ENCODE measurements at regions not wholly inside any gene's neighbourhood (a gene's known extent, or its start where the extent isn't known, plus 50 kb on each side); places are given as distances from the start of the nearest gene placed in this dataset.

DNA sequence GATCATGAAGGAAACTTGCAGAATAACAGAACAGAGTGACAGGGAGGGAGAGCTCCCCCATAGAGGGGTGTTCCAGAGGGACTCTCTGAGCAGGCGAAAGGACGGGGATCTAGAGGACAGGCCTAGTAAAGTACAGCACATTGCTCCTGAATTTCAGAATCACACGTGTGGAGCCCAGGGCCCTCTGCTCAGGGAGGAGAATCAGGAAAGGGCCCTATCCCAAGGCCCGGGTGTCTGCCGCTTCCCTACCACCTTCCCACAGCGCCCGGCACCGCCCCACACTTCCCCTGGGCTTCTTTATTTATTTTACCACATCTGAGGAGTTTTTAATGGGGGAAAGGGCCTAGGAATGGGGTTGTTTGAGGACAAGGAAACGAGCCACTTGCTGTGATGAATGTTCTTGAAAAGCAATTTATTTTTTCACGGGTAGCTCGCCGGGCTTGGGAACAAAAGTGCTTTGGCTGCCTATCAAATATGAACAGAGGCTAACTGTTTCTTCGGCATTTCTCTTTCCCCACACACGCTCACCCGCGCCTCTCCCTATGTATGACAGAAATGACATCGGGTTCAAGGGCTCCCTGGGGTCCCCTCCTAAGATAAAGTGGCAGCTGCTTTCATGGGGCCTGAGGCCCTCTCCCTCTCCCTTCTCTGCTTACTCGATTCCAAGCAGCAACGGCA is 79.3 kb upstream of the GLI2 start:
- no peak for DNase-seq (ENCODE audit: low read depth)

DNA sequence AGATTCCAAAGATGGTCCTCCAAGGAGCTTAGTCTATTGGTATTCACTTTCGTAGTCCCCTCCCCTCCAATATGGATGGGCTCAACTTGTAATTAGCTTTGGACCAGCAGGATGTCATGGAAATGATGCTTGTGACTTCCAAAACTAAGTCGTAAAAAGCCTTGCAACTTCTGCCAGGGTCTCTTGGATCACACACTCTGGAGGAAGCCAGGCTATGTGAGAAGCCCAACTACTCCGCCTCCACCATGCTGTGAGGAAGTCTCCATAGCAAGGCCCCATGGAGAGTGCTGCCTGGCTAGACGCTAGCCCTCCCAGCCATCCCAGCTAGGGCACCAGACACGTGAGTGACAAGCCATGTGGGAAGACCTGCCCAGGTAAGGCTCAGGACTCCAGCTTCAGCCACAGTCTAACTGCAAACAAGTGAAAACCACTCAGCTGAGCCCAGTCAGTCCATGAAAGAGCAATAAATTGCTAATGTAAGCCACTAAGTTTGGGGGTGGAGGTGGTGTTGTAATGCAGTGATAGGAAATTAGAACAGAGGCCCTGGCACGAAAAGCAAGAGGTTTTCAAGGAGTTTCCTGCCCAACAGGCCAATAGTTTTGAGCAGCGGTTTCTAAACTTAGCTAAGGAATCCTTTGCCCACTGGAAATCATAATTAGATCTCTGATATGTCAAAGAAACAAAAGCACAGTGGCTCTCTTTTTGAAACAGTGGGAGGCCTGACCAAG is 77.5 kb upstream of the GLI2 start:
- DNase-seq (ENCODE audit: low read depth): no peak

DNA sequence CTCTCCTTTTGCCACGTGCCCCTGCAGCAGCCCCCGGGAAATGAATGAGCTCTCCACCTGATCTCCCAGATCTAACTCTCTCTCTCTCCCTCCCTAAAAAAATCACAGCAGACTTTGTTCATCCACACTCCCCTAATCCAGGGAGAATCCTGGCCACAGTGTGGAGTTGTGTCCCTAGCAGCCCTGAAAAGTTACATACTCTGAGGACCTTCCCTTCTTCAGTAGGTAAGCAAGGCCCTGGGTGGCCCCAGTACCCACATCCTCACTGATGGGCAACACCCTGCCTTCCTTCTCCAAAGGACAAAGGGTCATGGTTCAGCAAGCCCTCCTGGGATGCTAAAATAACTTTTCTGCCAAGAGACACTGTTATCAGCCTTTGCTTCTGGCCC is 76.9 kb upstream of the GLI2 start:
- no peak for DNase-seq (ENCODE audit: low read depth)

DNA sequence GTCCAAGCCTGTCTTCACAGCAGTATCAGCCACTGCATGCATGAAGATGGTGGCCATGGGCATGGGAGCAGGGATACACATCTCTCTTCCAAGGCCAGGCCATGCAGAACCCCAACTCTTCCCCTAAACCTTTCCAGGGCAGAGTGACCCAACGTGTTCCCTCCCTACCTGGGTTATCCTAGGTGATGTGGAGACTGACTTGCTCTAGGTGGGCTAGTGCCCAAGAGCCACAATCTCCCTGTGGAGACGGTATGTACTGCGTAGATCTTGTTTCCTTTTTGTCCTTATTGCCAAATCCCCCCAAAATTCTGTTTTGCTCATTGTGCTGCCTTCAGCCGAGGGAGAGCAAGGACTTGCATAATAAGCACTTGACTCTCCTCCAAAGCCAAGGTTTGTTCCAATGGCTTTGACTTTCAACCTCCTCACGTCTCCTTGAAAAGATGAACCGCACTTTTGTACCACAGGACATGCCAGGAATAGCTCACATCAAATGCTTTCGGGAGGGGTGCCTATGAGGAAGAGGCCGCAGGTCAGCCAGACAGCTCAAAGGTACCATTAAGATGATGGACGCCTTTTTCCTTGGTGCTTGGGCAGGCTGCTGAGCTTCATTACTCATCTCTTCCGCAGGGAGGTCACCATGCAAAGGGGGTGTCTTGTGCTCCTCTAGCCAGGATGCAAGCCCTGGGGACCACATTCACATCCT is 76.2 kb upstream of the GLI2 start:
- DNase-seq (ENCODE audit: low read depth): no peak

DNA sequence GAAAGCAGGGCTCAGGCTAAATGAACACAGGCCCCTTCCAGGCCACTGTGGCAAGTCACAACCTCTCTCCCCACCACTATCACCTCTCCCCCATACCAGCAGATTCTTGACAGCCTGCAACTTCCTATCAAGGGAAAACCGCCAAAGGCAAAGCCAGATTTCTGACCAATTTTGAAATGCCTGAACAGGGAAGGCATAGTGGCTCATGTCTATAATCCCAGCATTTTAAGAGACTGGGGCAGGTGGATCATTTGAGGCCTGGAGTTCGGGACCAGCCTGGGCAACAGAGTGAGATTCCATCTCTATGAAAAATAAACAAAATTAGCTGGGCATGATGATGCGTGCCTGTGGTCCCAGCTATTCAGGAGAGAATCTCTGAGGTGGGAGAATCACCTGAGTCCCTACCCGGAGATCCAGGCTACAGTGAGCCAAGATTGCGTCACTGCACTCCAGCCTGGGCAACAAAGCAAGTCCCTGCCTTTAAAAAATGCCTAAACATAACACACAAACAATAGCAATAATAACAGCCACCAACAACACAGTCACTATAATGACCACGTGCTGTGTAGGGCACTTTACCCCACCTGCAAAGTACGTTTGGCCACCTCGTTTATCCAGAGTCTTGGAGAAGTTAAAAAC is 75.5 kb upstream of the GLI2 start:
- DNase-seq (ENCODE audit: low read depth): no peak

DNA sequence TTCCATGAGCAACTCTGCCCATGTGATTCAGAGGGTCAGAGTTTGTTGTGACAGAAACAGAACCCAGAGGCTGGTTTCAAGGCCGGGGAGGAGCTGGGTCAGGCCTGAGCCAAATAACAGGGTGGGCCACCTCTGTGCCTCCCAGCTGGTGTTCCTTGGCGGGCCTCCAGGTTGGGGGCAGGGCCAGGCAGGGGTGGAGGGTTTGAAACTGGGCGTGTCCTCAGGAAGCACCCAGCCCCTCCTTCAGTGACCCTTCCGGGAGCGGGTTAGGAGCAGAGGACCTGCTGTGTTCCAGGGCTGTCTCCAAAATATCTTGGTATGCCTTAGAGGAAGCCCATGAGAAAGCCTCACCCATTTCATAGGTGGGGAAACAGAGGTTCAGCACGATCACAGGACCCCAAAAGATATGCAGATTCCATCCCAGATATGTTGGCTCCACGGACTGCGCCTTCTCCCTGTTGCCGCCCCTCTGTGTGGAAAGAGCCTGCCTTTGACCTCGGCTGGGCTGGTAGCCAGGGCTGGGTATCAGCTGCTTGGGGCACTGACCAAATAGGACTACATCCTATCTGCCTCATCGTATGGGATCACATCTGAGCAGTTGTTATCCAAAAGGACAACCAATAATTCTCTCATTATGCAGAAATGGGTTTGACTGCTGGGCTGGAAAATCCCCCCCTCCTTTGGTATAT is 74.8 kb upstream of the GLI2 start:
- DNase-seq (ENCODE audit: low read depth): no peak

DNA sequence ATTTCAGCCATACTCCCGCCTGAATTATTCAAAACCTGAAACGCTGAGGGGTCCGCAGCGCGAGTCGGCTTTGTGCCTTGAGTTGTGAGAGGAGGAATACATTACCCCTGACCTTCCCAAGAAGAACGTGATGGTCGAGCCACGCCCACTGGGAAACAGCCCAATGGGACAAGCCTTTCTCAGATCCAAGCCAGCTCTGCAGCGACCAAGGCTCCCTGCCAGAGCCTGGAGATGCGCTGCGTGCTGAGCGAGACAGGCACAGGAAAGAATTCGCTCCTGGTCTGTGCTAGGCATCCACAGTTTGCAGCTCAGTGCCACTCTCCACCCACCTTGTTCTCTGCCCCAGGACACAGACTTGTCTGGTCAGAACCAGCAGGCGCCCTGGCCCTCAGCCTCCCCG is 74.1 kb upstream of the GLI2 start:
- peak; percentile 33 for DNase-seq (ENCODE audit: low read depth)

DNA sequence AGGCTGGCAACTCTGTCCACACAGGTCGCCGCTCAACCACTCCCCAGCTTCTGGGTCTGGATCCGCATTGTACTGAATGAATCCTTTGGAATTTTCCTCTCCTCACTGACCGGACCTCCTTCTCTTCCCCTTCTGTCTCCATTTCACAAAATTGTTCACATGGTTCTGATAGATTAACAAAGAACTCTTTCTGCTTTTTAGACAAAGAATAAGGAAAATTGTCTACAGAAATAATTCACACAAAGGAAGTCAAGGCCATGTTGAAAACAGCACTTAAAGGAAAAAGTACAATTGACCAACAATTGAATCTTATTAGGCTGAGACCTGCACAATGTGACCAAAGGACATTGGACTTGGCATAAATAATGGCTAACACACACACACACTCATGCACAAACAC is 73.6 kb upstream of the GLI2 start:
- DNase-seq (ENCODE audit: low read depth): no peak

DNA sequence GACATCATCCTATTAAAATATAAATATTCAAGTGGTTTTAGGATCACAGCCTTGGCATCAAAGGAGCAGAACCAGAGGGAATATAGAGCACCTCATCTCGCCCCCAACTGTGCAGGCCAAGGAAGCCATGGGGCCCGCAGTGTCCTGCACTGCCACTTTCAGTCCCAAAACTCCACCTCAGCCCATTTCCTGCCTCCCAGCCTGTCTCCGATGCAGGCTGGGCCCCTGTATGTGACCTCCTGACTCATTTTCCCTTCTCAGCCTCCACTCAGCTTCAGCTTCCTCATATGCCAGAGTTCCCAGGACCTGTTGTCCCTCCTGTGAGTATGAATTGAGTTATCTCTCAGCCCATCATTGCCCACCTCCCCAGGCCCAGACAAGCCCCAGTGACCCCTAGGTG is 72.9 kb upstream of the GLI2 start:
- no peak for DNase-seq (ENCODE audit: low read depth)

DNA sequence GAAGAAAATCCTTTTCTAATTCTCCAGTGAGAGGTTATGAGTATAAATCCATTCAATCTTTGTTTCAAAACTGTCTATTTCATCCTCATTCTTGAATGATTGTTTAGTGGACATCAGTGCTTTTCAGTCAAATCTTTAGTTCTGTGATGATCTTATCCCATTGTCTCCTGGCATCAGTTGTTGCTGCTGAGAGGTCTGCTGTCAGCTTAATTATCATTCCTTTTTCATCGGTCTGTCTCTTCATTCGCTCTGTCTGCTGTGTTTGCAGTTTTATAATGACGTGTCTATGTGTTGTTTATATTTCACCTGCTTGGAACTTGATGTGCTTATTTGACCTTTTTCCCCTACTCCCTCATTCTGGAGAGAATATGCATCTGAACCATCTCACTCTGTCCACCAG is 69.2 kb upstream of the GLI2 start:
- no peak for DNase-seq (ENCODE audit: low read depth)

DNA sequence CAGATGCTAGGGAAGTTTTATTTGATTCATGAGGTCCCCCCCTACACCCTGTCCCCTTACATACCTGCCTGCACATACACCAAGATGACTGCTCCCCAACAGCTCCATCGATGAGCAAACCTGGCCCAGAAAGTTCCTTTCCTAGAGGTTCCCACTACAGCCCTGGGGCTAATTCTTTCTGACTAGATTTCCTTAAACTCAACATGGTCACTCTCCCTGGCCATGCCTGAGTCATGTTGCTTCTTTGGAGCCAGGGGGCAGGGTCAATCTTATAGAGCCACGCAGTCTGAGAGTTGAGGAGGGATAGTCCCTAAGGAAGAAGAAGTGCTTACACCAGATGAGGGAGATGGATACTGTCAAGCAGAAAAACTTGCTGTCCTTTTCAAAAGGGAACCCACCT is 67.7 kb upstream of the GLI2 start:
- DNase-seq (ENCODE audit: low read depth): no peak

DNA sequence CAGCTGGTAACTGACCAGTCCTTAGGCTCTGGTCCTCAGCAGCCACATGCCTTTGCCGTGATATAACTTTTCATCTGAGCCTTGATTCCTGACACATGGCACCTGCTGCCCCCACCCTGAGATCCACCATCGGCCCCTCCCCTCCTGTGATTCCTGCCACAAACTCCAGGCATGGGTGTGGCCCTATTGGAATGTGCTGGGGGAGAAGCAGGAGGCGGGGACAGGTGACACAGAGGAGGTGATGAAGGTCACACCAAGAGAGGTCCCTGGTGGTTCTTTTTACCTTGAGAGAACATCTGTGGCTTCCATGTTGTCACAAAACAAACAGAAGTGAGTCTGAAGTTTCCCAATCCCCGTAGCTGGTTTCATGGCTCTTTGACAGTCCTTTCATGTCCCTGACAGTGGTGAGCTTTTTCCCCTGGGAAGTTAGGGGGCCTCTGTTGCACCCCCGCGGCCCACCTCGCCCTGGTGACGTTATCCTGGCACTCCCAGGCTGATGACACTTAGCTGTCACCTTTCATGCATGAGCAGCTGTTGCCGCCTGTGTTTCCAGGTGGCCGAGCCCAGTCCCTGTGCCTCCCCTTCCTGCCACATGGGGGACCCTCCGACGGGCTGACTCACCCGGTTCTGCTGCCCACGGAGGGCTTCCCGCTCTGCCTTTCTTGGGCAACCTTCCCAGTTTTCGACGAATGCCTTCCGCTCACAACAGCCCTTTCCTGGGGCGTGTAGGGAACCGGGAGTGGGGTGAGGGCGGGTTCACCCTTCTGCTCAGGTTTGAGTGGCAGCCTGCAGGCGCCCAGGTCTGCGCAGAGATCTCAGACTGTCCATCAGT is 66.3 kb upstream of the GLI2 start:
- DNase-seq (ENCODE audit: low read depth): no peak

DNA sequence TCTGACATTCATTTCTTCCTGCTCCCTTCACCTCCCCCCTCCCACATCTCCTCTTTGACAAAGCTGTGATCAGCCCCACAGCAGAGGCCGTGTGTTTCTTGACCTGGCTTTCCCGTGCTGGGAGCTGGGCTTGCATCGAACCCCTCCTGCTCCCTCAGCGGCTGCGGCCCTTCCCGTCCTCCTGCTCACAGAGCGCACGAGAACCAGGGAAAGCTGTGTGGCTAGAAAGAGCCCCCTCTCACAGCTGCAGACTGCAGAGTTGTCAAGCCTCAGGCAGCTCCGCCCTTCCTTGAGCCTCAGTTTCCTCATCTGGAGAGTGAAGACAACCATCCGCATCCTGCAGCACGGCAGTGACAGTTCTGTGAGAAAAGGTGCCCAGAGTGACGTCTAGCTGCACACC is 65.7 kb upstream of the GLI2 start:
- DNase-seq (ENCODE audit: low read depth): no peak

DNA sequence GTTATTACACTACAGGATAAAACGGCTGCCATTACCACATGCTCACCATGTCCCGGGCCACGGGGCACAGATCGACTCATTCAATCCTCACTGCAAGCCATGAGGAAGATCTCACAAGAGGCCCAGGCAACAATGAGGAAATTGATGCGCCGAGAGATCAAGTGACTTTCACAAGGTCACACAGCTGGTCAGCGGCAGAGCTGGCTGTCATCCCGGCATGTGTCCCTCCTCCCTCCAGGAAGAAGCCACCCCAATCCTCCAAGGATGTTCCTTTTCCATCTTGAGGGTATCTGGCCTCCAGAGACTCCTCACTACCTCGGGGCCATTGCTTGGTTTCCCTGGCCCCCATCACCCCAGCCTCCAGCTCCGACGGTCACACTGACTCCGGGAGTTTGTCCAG is 65.3 kb upstream of the GLI2 start:
- DNase-seq (ENCODE audit: low read depth): no peak

DNA sequence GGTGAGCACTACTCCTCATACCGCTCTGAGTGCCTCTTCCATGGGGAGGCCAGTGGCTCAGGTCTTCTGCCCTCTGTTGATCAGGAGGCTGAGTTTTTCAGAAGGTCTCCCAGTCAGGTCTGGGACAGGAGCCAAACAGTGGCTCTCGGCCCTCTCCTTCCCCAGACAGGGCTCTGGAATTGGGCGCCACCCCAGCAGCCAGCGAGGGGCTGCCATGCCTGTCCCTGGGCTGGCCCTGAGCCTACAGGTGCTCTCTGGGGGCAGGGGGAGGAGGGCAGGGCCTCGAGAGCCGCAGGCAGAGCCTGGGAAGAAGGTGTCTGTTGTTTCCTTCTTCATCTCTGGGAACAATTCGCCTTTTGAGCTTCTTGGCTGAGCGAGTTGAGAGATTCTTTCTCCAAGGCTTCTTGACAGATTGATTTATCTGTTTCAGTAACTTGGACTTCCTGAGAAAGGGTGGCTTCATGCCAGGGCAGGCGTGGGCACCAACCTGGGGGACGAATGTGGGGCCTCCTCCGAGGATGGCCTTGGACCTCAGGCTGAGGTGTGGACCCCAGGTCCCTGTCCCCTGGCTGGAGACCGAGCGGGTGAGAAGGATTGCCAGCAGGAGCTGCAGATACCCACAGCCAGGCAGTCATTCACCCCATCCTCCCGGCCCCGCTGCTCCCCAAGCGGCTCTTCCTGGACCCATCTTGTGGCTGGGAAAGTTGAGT is 64.7 kb upstream of the GLI2 start:
- DNase-seq (ENCODE audit: low read depth): no peak

DNA sequence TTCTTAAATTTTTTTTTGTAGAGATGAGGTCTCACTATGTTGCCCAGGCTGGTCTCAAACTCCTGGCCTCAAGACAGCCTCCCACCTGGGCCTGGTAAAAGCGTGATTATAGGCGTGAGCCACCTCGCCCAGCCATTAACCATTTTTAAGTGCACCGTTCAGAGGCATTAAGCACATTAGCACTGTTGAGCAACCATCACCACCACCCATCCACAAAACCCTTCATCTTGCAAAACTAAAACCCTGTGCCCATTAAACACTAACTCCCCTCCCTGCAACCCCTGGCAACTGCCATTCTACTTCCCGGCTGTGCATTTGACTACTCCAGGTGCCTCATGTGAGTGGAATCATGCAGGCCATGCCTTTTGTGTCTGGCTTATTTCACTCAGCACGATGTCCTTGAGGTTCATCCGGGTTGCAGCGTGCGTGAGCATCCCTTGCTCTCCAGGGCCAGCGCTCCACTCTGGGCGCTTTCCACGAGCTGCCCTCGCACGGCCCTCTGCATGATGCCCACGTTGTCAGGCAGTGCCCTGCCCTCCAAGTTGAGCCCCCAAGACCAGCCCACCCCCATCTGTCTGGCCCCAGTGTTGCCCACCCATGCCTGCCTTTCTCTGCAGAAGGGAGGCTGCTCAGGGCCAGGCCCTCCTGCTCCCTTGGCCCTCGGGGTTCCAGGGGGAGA is 63.0 kb upstream of the GLI2 start:
- DNase-seq (ENCODE audit: low read depth): no peak

DNA sequence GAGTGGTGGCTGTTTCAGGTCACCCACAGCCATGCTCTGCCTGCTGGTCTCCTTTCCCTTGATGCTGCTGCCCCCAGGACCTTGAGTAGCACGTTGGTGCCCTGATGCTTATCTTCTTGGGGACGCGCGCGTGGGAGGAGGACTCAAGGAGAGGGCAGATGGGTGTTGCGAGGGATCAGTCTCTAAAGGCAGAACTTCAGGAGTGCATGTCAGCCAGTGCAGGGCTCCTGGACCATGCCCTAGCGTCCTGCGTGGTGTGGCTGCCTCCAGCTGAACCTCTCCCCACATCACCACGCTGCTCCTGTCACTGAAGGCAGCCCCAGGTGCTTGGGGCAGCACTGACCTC is 62.5 kb upstream of the GLI2 start:
- no peak for DNase-seq (ENCODE audit: low read depth)

DNA sequence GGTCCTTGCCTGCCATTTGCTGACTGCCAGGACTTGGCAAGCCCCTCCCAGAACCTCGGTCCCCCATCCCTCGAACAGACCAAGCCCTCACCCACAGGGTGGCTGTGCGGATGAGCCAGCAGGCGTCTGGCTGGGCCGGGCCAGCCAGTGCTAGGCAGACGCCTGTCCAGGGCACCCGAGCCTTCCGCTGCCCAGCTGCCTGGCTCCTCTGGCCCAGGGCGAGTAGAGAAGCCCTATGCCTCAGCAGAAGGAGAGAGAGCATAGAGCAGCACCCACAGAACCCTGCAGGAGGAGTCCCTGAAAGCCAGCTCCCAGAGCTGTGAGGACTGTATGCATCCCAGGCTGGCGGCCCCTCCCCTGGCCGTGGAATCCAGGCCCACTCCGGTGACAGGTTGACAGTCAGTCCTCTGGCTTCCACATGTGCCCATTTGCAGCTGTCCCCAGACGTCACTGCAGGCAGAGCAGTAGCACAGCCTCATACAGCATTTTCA is 62.1 kb upstream of the GLI2 start:
- DNase-seq (ENCODE audit: low read depth): no peak

DNA sequence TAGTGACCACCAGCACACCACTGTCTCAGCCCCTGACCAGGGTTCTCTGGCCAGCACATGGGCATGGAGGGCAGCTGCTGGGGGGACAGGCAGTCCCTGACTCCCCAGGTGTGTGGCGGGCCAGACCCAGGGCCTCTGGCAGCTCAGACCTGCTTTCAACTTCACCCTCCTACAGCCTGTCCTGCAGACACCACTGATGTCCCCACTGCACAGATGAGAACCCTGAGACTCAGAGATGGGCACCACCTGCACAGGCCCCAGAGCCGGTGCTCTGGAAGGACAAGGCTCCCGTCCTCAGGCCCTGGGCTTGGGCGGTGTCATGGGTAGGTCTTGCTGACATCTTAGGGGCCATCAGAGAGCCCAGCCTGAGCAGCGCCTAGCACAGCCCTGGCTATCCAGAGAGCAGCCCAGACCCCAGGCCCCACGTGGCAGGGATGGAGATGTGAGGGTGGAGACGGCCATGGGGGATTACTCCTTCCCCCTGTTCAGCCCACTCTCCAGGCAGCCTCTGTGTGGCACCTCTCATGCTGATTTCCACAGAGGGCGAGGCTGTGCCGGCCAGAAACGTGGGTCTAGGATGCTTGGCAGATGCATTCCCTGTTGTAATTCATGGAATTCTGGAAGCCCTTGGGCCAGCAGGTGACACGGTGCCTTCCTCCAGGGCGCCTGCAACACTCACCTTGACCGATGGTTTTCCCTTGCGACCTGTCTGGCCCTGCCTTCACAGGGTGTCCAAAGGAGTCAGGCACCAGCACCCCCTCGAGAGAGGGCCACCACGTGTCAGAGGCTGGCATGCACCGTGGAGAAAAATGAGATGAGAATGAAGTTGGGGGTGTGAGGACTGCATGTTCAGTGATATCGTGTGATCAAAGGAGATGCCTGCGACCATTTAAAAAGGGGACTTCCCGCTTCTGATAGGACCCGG is 61.2 kb upstream of the GLI2 start:
- DNase-seq (ENCODE audit: low read depth): no peak

Data from fibroblast of gingiva (primary cell).